Right renal pelvis (tissue), 4 donors: ENCODE measurements at regions not wholly inside any gene's neighbourhood (a gene's known extent, or its start where the extent isn't known, plus 50 kb on each side); places are given as distances from the start of the nearest gene placed in this dataset.

Source experiments
- DNase-seq, 4 donors: peaks; one replicate each; pipeline ENCODE4 v3.0.0-alpha.2; 2013; ENCODE audit warnings: low read depth in 4 of 4, low spot score in 3 of 4, missing footprints in 1 of 4

DNA sequence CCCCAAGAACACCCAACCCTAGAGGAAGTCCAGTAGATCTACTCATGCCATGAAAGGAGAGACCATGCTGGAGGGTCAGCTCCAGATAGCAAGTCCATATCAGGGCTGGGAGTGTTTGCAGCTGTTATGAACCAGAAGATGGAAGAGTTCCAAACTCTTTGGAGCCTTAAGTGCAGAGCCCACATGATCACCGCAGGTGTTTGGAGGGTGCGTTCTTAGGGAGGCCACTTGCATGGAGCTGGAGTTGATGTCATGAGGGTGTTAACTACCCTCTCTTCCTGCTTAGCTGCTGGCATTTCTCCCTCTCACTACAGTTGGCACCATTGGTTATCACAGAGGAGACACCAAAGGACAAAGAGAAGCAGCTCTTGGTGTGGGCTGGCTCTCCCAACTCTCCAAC lies 616.9 kb downstream of the AJAP1 start:
- DNase-seq = no peak

DNA sequence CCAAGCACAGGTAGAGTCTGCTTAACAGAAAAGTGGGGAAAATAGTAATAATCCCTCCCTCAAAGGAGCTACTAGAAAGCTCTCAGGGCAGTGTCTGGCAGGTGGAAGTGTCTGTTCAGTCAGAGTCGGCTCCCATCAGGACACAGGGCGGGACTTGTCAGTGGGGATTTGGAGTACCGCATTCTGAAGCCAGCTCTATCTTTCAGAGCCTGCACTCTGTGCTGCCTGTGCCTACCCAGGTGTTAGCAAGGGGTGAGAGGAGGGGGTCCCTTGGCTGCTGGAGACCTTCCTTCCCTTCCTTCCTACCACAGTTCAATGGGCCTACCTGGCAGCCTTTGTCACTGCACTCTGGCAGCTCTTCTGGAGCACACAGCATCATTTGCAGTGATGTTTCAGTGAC lies 615.5 kb downstream of the AJAP1 start:
- DNase-seq = no peak

DNA sequence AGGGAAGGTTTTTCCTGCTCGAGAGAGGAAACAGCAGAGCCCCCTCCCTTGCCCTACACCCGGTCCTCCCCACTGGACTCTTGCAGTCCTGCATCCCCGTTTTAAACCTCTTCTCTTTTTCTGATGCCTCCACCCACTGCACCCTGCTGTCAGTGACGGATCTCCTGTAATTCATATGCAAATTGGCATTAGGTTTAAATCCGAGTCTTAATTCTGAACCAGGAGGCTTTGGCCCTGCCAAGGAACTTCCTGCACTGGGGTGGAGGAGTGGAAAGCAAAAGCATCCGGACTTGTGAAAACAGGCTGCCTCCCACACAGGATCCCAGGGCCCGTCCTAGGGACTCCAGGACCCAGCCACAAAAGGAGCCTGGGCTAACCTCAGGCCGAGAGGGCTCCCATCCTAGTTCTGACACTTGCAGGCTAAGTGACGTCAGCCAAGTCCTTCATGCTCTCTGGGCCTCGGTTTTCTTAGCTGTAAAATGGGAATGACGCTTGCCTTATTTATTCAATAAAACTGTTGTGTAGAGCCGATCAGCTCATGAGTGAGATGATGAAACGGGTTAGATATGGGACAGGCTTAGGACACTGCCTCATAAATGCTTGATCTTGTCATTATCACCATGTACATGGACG lies 613.3 kb downstream of the AJAP1 start:
- no peak for DNase-seq

DNA sequence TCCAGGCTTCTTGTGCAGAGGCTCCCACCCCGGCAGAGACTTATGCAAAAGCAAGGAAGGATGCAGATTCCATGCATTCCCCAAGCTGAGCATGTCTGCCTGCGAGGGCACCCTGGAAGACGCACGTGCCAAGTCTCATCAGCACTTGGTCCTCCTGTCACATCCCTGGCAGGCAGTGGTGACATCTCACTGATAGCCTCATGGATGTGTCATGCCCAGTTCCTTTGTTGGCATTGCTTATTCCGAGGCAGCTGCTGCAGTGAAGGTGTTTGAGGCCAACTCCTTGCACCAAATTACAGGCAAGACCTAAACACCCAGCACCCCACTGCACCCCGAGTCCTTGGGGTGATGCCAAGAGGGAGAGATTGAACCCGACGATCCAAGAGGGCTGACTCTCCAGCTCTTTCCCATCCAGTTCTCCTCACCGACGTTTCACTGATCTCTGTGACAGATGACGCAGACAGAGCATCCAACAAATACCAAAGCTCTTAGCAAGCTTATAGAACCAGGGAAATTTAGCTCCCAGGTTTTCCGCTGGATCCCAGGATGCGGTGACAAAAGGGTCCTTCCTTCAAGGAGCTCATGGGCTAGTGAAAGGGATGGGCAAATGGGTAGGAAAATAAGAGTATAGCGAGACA lies 611.1 kb downstream of the AJAP1 start:
- DNase-seq = no peak

DNA sequence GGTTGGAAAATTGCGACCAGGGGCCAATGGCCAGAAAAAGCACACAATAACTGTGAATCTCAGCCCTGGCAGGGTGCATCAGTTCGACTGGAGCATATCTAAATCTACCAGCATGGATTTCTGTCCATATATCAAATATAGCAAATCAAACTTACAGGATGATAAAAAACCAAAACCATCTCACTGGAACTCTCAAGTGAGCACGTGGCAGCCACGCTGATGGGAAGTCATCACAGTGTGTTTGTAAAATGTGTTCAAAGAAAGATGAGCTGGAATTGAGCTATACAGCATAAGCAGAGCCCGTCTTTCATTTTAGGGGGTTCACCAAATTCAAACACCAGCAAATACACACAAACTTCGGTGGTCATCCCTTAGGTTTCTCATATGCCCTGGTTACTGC lies 610.1 kb downstream of the AJAP1 start:
- DNase-seq = no peak

DNA sequence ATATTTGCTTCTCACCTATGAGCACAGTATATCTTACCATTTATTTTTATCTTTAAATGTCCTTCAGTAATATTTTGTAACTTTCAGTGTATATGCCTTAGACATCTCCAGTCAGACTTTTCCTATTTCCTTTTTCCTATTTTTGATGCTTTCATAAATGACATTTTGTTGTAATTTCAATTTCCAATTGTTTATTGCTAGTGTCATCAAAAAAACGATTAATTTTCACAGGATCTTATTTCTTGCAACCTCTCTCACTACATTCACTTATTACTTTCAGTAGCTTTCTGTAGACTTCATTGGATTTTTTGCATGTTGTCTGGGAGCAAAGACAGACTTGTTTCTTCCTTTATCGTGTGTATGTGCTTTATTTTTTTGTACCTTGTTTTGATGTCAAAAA lies 602.4 kb downstream of the AJAP1 start:
- no peak for DNase-seq

DNA sequence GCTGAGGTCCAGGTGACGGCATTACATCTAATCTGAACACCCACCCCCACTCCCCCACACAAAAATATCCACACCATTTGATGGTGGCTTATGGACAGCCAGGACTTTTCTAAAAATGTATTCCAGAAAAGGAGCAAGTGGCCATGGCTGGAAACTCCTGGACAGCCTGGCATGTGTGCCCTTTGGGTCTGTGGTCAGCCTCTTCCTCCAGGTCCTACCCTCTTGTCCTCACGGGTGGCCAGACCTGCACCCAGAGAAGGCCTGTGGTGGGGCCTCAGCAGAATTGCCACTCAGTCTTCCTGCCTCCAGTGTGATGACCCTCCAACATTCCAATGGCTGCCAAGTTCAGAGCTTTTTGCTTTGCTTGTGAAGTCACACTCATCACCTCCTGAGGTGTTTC lies 600.6 kb downstream of the AJAP1 start:
- DNase-seq = no peak

DNA sequence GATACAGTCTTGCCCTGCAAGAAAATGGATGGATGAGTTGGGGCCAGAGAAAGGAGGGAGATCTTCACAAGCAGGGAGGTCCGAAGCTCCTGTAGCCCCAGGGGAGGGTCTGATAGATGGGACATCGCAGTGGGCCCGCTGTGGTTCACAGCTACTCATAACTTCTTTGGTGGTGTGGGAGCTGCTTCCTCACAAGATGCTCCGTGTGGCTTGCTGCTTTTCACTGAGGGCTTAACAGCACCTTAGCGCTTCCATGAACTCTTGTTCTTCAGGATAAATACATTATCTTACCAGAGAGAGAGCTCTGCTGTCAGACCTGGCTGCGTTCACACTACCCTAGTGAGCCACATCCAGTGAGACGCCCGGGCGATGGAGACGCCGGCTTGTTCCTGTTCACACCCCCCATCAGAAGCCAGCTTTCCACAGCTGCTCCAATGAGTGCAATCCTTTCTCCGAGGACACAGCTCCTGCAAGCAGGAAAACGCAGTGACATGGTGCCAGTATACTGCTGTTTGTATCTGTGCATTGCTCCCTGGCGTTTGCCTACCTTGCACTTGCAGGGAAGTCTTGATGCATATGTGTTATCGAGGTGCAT lies 599.8 kb downstream of the AJAP1 start:
- DNase-seq = no peak

DNA sequence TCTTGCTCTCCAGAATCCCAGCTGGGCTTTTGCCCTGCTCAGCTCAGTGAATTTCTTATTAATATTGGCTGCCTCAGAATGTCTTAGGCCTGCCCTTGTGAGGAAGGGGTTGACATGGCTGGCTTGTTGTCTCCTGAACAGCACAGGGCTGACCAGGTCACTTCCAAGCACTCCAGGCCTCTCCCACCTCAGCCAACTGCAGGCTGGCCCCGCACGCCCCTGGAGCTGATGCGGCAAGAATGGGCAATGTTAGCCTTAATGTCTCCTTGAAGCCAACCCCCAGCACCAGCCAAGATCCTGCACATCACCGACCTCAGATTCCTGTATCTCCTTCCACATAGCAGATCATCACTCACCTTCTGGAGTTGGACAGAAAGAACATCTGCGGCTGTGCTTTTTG lies 598.6 kb downstream of the AJAP1 start:
- no peak for DNase-seq

DNA sequence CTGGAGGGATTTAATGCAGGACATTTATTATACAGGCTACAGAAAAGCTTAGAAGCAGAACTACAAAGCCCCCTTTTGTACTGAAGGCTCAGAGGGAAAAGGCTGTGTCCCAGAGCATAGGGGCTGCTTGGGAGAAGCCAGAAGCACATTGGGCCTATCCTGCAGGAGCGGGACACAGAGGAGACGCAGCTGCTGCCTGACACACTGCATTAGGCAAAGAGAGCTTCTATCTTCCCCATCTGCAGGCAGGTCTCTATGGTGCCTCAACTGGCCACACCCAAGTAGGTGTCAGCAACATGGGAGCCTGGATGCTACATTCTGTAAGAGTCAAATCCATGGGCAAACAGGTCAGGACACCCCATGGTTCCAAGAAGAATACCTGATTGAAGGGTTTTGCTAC lies 595.9 kb downstream of the AJAP1 start:
- DNase-seq = no peak

DNA sequence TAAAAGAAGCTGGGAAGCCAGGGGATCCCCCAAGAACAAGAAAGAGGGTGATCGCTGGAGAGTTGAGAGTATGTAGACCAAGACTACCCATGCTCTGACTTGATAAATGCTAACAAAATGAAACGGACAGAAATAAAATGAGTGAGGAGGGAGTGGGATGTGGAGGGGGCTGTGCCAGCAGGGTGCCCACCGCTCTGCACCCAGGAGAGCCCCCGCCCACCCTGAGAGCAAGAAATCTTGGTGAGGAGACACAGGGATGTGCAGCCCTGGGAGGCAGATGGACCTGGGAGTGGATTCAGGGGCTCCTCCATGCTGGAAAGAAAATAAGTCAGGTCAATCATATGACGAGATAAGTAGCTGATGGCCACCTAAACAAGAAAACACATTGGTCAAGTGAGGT lies 590.9 kb downstream of the AJAP1 start:
- DNase-seq = no peak

DNA sequence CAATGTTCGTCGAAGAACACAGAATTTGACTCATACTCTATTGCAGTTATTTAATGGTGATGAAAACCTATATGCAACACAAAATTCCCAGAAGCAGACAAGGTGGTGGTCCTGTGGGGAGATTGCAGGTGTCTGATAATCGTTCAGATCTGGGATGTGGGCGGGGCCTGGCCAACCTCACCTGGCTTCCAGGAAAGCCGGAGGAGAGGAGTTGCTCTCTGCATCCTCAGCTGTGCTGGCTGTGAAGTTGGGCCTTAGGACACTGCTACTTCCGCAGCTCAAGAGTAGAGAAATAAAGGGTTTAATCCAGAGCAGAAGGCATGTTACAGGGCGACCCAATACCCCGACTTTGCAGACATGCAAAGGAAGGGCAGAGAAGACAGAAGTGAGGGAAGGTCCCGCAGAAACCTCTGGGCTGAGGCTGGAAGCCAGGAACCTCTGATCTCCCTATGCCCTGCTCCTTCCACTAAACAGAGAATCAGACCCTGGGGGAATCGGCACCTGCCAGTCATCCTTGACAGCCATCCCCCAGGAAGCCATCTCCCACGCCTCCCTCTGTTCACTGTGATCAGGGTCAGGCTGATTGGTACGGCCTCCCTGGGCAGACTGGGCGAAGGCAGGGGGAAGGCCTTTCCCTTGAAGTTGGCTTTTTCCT lies 590.3 kb downstream of the AJAP1 start:
- no peak for DNase-seq

DNA sequence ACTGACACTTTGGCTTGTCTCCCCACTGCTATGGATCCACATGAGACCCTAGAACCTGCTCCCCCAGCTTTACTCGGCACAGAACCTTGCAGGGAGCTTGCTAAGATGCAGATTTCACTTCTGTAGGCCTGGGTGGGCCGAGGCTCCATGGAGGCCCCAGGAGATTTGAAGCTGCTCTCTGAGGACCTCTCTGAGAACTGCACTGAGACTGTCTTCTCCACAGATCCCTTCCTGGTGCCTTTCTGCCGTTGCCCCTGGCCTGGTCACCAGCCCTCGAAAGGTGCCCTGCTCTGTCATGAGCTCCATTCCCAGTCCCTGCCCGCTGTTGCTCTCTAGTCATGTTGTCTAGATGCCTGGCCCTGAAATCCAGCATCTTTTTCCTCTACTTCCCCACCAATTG lies 588.4 kb downstream of the AJAP1 start:
- DNase-seq = no peak

DNA sequence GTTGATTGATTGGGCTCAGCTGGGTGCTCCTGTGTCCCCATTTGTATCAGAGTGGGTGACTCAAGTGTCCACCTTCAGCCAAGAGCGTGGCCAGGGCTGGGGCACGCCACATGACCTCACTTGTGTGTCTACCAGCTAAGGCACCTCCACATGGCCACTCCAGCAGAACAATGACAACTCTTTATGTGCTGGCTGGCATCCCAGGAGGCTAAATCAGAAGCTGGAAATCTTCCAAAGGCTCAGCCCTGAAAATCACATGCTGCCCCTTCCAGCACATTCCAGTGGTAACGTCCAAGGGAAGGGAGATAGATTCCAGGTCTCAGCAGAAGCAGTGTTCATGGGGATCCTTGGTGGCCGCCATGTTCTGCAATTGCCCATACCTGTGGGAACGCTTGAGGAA lies 585.5 kb downstream of the AJAP1 start:
- no peak for DNase-seq

DNA sequence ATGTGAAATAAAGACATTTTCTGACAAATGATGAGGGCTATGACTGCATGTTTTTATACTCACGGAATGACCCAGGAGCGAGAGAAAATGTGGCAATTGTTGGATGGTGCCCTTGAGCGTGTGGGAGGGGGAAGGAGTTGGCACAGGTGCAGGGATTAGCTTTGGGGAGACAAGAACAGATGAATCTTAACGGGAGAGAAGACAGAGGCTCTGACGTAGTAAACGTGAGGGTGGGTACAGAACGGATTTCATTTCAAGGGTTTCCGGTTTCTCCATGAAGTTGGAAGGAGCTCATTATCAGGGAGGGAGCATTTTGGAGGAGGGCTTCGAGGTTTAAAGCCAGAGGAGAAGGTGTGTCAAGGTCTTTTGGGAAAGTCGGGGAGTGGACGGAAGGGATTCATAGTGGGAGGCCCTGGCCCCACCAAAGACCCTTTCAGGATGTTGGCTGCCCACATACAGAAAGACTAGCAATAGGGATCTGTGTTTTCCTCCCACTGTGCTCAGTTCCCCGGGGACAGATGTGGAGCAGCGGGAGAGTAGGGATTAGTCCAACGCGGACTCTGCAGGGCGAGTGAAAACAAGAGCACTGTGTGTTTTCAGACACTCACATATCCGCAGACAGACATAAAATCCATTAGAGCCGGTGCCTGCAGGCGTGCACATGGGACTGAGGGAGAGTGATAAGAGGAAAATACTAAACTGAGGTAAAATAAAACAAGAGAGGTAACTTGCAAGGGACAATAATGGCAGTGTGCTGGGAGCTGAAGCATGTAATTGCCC lies 584.1 kb downstream of the AJAP1 start:
- no peak for DNase-seq

DNA sequence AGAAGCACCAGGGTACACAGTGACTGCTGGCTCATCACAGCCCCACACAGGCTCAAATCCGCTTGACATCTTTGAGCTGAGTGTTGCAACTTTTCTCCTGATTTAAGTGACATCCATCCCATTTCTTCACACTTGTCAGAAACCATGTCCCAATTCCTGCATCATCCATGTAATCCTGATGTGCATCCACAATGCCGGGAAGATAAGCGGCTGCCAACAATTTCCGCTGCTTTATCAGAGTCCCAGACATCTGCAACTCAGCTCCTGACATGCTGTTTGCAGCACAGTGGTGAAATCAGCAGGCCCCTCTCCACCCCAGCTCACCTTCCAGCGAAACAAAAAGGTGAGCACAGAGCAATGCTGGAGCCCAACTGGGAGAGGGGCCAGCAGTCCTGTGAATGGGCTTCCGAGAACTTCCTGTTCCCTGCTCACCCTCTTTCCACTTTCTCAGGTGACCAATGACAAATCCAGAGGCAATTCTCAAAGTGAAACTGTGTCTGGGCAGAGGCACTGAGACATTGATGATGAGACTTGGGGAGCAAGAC lies 581.0 kb downstream of the AJAP1 start:
- no peak for DNase-seq

DNA sequence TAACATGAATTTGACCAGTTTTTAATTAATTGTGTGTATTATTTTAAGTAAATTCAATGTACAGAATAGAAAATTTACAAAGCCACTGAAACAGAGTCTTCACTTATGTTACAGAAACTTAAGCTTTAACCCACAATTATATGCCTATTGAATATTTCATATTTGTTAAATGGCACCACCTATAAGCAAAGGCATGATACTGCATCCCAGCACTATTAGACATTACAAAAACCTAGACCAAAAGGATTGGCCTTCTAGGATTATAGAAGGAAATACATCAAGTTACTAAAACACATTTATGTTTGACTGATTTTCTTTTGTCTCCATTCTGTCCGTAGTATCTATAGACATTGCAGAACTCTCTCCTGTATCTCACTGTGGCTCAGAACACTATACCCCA lies 578.1 kb downstream of the AJAP1 start:
- DNase-seq = no peak

DNA sequence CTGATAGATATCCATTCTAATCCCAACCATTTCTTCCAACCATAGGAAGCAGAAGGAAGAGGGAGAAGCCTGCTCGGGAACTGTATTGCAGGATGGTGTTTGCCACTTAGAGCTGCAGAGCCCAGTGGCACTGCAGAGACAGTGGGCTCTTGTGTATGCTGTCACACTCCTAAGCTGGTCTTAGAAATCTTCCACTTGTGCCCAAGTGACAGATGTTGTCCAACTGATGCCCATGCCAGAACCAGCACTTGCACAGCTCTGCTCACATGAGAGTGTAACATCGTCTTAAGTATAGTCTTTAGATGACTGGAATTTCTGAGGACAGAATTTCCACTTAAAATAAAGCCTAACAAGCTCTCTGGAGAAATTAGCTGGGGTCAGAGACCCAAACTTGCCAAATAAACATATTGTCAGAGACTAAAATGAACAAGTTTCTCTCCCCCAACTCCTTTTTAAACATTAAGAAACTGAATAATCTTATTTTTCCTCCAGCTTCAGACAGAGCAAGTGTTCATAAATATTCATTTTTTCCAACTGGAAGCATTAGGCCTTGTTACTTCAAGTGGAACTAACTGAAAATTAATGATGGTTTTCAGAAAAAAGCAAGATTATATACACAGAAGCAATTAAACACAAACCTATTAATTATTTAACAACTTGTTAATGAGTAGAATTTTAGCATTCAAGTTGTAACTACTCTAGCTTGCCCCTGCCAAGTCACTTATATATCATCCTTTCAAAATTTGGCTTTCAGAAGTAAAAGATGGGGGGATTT lies 577.3 kb downstream of the AJAP1 start:
- DNase-seq = no peak

DNA sequence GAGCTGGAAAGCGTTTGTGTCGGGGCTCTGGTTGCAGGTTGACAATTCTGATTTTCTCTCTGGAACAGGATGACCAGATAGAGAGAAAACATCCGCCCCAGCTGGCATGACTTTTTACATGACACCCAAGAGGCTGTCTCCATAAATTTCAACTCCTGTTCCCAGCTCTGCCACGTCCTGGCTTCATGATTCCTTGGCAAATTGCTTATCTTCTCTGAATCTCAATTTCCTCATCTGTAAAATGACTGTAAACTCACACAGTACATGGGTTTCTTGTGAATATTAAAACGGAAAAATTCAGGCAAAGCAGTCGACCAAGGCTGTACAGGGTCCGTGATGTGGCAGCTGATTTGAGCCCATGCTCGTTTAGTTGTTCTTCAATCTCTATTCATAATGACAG lies 572.7 kb downstream of the AJAP1 start:
- no peak for DNase-seq
